Spleen (tissue), 11 donors: ENCODE measurements at regions not wholly inside any gene's neighbourhood (a gene's known extent, or its start where the extent isn't known, plus 50 kb on each side); places are given as distances from the start of the nearest gene placed in this dataset.

Source experiments
- DNase-seq: peaks from one replicate; pipeline ENCODE4 v3.0.0-alpha.2; 2020
- H3K27ac ChIP-seq, 8 donors: fragments of 200-600 bp; sonication (generic) in 7 of 8; 1 replicate in 4 of 8; 2 replicates in 4 of 8; pipeline versions ENCODE4 v1.5.0 to v1.8.0; 2016 to 2021; ENCODE audit warnings: inconsistent platforms in 4 of 8, mild to moderate bottlenecking in 4 of 8, moderate library complexity in 1 of 8
- H3K27me3 ChIP-seq, 7 donors: fragments of 200-600 bp; sonication (generic) in 6 of 7; replicated peaks in 1 of 7; 1 replicate in 4 of 7; 2 replicates in 3 of 7; pipeline versions ENCODE4 v1.5.0 to v1.8.0; 2016 to 2021; ENCODE audit warnings: inconsistent platforms in 3 of 7, mild to moderate bottlenecking in 1 of 7
- H3K36me3 ChIP-seq, 6 donors: fragments of 200-600 bp; sonication (generic) in 5 of 6; 1 replicate in 4 of 6; 2 replicates in 2 of 6; pipeline versions ENCODE4 v1.5.0 to v1.8.0; 2016 to 2021; ENCODE audit warnings: inconsistent platforms in 2 of 6
- H3K4me1 ChIP-seq, 6 donors: fragments of 200-600 bp; sonication (generic) in 5 of 6; 1 replicate in 3 of 6; 2 replicates in 3 of 6; pipeline versions ENCODE4 v1.5.0 to v1.8.0; 2016 to 2021; ENCODE audit warnings: inconsistent platforms in 3 of 6
- H3K4me3 ChIP-seq, 8 donors: fragments of 200-600 bp; sonication (generic) in 7 of 8; 1 replicate in 4 of 8; 2 replicates in 4 of 8; pipeline versions ENCODE4 v1.5.0 to v1.8.0; 2016 to 2021; ENCODE audit warnings: inconsistent platforms in 4 of 8, mild to moderate bottlenecking in 4 of 8, moderate library complexity in 2 of 8
- H3K9me3 ChIP-seq, 8 donors: fragments of 200-600 bp; sonication (generic) in 7 of 8; 1 replicate in 4 of 8; 2 replicates in 4 of 8; pipeline versions ENCODE4 v1.5.0 to v1.8.0; 2016 to 2021; ENCODE audit warnings: inconsistent platforms in 4 of 8
- POLR2A ChIP-seq, 3 donors: fragments of 450-650 bp; IDR thresholded peaks; one replicate each; pipeline ENCODE4 v1.5.1; 2017; ENCODE audit warnings: antibody characterized with exemption in 3 of 3, mild to moderate bottlenecking in 1 of 3
- POLR2AphosphoS5 ChIP-seq, 3 donors: sonication (generic); formaldehyde crosslinking; IDR thresholded peaks; one replicate each; pipeline ENCODE4 v1.5.1; 2017; ENCODE audit warnings: antibody characterized with exemption in 3 of 3
- WGBS, 5 donors: extraction: QIAGEN DNeasy Blood & Tissue Kit in 3 of 5; methylation state at CpG; one replicate each; pipeline versions ENCODE4 v1.1.5 to v1.1.7; 2013 to 2018; 5-methylcytosine and 5-hydroxymethylcytosine counted together
- intact Hi-C: fragments of 100-400 bp; cut with DNase I; formaldehyde crosslinking; loops from one replicate; pipeline ENCODE4 v1.15.0; 2023; ENCODE audit warnings: low total_unique reads
- TF ChIP-seq, protein P1 (sequence below), 11 experiments: fragments of 200-600 bp in 7 of 11; fragments of 450-650 bp in 4 of 11; sonication (generic) in 4 of 11; IDR thresholded peaks in 8 of 11; conservative IDR thresholded peaks in 3 of 11; 1 replicate in 7 of 11; 2 replicates in 4 of 11; pipeline versions ENCODE4 v1.4.0 to v1.8.0; 2016 to 2021; ENCODE audit warnings: antibody characterized with exemption in 11 of 11, inconsistent platforms in 4 of 11, mild to moderate bottlenecking in 1 of 11
- donor health status: healthy with polysubstance abuse.
- donor health status: DM: no; HTN: no; CAD: no; lungs with moderate emphysema.
- donor health status: DM: no; HTN: no; CAD: no.
- donor health status: Bipolar disorder and iron deficiency.
- donor health status: healthy.
- donor health status: DM: no; HTN: no; CAD: no.
- donor health status: DM: yes; HTN: yes; CAD: no.

DNA sequence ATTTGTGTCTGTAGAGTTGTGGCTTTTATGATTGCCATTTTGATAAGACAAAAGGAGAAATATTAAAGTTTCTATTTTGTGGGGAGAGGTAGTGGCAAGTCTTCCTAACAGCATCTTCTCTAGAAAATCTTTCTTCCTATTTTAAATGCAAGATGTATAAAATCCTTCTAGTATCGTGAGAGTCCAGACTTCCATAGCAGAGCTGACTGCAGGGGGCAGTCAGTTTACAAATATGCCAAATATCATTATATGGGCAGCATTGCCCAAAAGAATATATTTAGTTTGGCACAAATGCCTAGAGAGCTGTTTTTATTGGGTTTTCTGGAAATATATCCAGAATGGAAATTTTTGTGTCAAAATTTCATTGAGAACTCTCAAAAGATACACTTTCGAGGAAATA, 82.1 kb upstream of the ALDH1A1 start:
- TF ChIP-seq, protein P1, sequence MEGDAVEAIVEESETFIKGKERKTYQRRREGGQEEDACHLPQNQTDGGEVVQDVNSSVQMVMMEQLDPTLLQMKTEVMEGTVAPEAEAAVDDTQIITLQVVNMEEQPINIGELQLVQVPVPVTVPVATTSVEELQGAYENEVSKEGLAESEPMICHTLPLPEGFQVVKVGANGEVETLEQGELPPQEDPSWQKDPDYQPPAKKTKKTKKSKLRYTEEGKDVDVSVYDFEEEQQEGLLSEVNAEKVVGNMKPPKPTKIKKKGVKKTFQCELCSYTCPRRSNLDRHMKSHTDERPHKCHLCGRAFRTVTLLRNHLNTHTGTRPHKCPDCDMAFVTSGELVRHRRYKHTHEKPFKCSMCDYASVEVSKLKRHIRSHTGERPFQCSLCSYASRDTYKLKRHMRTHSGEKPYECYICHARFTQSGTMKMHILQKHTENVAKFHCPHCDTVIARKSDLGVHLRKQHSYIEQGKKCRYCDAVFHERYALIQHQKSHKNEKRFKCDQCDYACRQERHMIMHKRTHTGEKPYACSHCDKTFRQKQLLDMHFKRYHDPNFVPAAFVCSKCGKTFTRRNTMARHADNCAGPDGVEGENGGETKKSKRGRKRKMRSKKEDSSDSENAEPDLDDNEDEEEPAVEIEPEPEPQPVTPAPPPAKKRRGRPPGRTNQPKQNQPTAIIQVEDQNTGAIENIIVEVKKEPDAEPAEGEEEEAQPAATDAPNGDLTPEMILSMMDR (IDR thresholded peaks at IDR 0.05 in 8 of 11, conservative IDR thresholded peaks at IDR 0.05 in 3 of 11), result no peak
- TF ChIP-seq POLR2A (IDR thresholded peaks at IDR 0.05), result no peak
- TF ChIP-seq POLR2AphosphoS5 (IDR thresholded peaks at IDR 0.05), result no peak
- peaks cover 0 to 4% (median 0%) of the 10 kb centered on the region in 7 donors for H3K27me3 ChIP-seq
- no peak overlapping the region for H3K4me3 ChIP-seq
- no peak overlapping the region for H3K27ac ChIP-seq
- H3K4me1 ChIP-seq, result no peaks in the 10 kb centered on the region
- H3K36me3 ChIP-seq, result no peaks in the 10 kb centered on the region
- H3K9me3 ChIP-seq, result no peaks in the 10 kb centered on the region
- 78 to 95% (median 90%) methylated on average over 2 of the region's 2 CpGs for WGBS, 5 donors
- intact Hi-C loops, result no loop called here
- DNase-seq, result no peak

DNA sequence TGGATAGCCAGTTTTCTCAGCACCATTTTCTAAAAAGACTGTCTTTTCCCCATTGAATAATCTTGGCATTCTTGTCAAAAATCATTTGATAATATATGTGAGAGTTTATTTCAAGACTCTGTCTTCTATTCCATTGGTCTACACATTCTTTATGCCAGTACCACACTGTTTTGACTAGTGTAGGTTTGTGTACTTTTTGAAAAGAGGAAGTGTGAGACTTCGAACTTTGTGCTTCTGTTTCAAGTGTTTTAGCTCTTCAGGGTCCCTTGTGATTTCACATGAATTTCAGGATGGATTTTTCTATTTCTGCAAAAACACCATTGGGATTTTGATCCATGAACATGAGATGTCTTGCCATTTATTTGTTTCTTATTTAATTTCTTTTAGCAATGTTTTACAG, 78.5 kb upstream of the ALDH1A1 start:
- no peak overlapping the region for H3K27ac ChIP-seq
- H3K4me1 ChIP-seq, result no peaks in the 10 kb centered on the region
- WGBS, 5 donors, result 34 to 78% (median 50%) methylated on average over 1 of the region's 1 CpG
- TF ChIP-seq, protein P1 (IDR thresholded peaks at IDR 0.05 in 8 of 11, conservative IDR thresholded peaks at IDR 0.05 in 3 of 11), result no peak
- no peak for TF ChIP-seq POLR2AphosphoS5 (IDR thresholded peaks at IDR 0.05)
- no peak for TF ChIP-seq POLR2A (IDR thresholded peaks at IDR 0.05)
- H3K9me3 ChIP-seq, result no peaks in the 10 kb centered on the region
- no peak overlapping the region for H3K4me3 ChIP-seq
- no peaks in the 10 kb centered on the region for H3K27me3 ChIP-seq
- H3K36me3 ChIP-seq, result no peaks in the 10 kb centered on the region
- intact Hi-C loops, result no loop called here
- no peak for DNase-seq

DNA sequence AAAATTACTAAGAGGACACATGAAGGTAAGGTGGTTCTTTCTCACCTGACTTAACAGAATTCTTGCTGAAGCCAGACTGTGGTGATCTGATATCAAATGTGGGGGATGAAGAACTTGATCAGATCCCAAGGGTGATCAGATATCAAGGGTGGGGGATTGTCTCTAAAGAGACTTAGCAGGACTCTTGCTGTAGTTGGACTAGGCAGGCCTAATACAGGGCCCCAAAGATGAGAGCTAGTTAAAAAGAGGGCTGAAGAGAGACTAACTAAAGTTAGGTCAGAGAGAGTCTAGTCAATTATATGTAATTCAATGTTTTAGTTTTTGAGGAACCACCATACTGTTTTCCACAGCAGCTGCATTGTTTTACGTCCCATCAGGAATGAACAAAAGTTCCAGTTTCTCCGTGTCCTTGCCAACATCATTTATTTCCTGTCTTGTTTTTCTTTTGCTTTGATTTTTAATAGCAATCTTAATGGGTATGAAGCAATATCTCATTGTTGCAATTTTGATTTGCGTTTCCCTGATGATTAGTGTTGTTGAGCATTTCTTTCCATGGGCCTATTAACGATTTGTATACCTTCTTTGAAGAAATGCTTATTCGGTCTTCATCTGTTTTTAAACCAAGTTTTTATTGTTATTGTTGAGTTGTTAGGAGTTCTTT, 77.6 kb upstream of the ALDH1A1 start:
- Histone ChIP-seq H3K27me3 (no peaks in the 10 kb centered on the region), H3K4me1 (no peaks in the 10 kb centered on the region), H3K27ac (no peak overlapping the region), H3K9me3 (no peaks in the 10 kb centered on the region), H3K36me3 (no peaks in the 10 kb centered on the region), H3K4me3 (no peak overlapping the region)
- no peak for DNase-seq
- WGBS, 5 donors, result 71 to 85% (median 76%) methylated on average over 5 of the region's 5 CpGs
- intact Hi-C loops, result no loop called here
- TF ChIP-seq, protein P1 (IDR thresholded peaks at IDR 0.05 in 8 of 11, conservative IDR thresholded peaks at IDR 0.05 in 3 of 11), result no peak
- no peak for TF ChIP-seq POLR2AphosphoS5 (IDR thresholded peaks at IDR 0.05)
- TF ChIP-seq POLR2A (IDR thresholded peaks at IDR 0.05), result no peak

DNA sequence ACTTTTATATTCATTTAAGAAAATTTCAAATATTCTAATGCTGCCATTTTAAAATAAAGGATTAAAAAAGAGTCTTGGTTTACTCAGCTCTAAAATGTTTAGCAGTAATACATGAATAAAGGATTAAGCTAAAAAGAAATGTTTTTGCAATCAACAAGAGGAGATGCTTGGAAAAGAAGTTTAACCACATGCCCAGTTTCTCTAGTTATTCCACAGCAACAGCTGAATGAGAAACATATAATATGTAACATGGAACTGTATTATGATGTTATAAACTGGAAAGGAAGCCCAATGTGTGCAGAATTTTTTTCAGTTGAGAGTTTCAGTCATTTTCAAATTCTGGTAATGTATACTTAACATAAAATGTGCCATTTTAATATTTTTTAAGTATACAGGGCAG, 76.5 kb upstream of the ALDH1A1 start:
- no peak for DNase-seq
- Histone ChIP-seq H3K4me1 (no peaks in the 10 kb centered on the region), H3K36me3 (no peaks in the 10 kb centered on the region), H3K9me3 (no peaks in the 10 kb centered on the region), H3K4me3 (no peak overlapping the region), H3K27me3 (no peaks in the 10 kb centered on the region), H3K27ac (no peak overlapping the region)
- intact Hi-C loops, result no loop called here
- TF ChIP-seq, protein P1 (IDR thresholded peaks at IDR 0.05 in 8 of 11, conservative IDR thresholded peaks at IDR 0.05 in 3 of 11), result no peak
- TF ChIP-seq POLR2AphosphoS5 (IDR thresholded peaks at IDR 0.05), result no peak
- TF ChIP-seq POLR2A (IDR thresholded peaks at IDR 0.05), result no peak
